ENCODE measurements at regions not wholly inside any gene's neighbourhood (a gene's known extent, or its start where the extent isn't known, plus 50 kb on each side); places are given as distances from the start of the nearest gene placed in this dataset.

GRCh38 chr14:101056446-101056845 lies 152.9 kb upstream of the RTL1 start:
- intact Hi-C loops (cut with micrococcal nuclease): no loop called here
- Histone ChIP-seq H3K27me3 (ENCODE audit: control insufficient read depth in 2 of 2, insufficient read depth in 2 of 2, low read length in 2 of 2) (no peaks in the 10 kb centered on the region), H3K27ac (ENCODE audit: insufficient read depth, low read depth, low read length) (no peak overlapping the region), H4K20me1 (replicated peaks; ENCODE audit: control insufficient read depth, extremely low read depth, insufficient read depth, low read length) (no peaks in the 10 kb centered on the region), H3K9ac (replicated peaks; ENCODE audit: extremely low read depth, insufficient read depth, low read length) (no peak overlapping the region), H3K9me1 (replicated peaks; ENCODE audit: control insufficient read depth, extremely low read depth, insufficient read depth, low read length) (no peaks in the 10 kb centered on the region), H3K36me3 (ENCODE audit: control insufficient read depth in 2 of 2, extremely low read depth in 1 of 2, insufficient read depth in 2 of 2, low read length in 2 of 2) (peaks cover 3 to 24% of the 10 kb centered on the region in 2 experiments), H3K9me3 (replicated peaks; ENCODE audit: control insufficient read depth, insufficient read depth, low read length) (no peaks in the 10 kb centered on the region), H3K4me2 (ENCODE audit: insufficient read depth, low read length) (no peak overlapping the region), H3K79me2 (ENCODE audit: control insufficient read depth, insufficient read depth, low read length) (no peaks in the 10 kb centered on the region), H3K4me3 (replicated peaks in 1 of 3; ENCODE audit: insufficient read depth in 1 of 3, low read depth in 1 of 3, low read length in 3 of 3) (no peak overlapping the region), H2AFZ (ENCODE audit: low read depth, low read length) (no peak overlapping the region), H3K4me1 (ENCODE audit: control insufficient read depth, extremely low read depth, insufficient read depth, low read length) (peaks cover 18% of the 10 kb centered on the region)
- POLR2A ChIA-PET: no interaction called here
- CTCF ChIA-PET: interaction anchor here (2.0 kb wide), 1 partner anchor 11 kb away, joined by 8 read pairs; no protein-coding TSS in a partner anchor
- TF ChIP-seq GATA2 (IDR thresholded peaks at IDR 0.05; ENCODE audit: insufficient read depth, insufficient read length, low read depth, low read length) (no peak), POLR2AphosphoS5 (IDR thresholded peaks at IDR 0.05; ENCODE audit: insufficient read depth, low read depth, low read length) (no peak), JUN (IDR thresholded peaks at IDR 0.05; ENCODE audit: borderline replicate concordance, insufficient read depth, insufficient read length, low read depth) (no peak), POLR2A (IDR thresholded peaks at IDR 0.05; ENCODE audit: low read depth, low read length) (no peak), MYC (IDR thresholded peaks at IDR 0.05; ENCODE audit: low read depth, low read length) (no peak), CTCF (IDR thresholded peaks at IDR 0.05; ENCODE audit: extremely low read depth in 1 of 2, insufficient read depth in 1 of 2, low read depth in 1 of 2, low read length in 2 of 2) (no peak), MAX (IDR thresholded peaks at IDR 0.05; ENCODE audit: insufficient read depth, insufficient read length) (no peak), FOS (IDR thresholded peaks at IDR 0.05; ENCODE audit: borderline replicate concordance, insufficient read depth, low read length) (no peak), EZH2 (IDR thresholded peaks at IDR 0.05; ENCODE audit: borderline replicate concordance, low read depth, low read length, severe bottlenecking) (no peak)
- DNase-seq (ENCODE audit: low read depth, low spot score): no peak
- no peak for FAIRE-seq
- dilution Hi-C loops (cut with MboI; ENCODE audit: extremely low pct_ligation_motif_present, low sequenced_read_pairs): no loop called here
- BruUV-seq (replicated peaks): no TSS peak

Data from endothelial cell of umbilical vein (primary cell).